GM04503 (cell line): ENCODE measurements at regions not wholly inside any gene's neighbourhood (a gene's known extent, or its start where the extent isn't known, plus 50 kb on each side); places are given as distances from the start of the nearest gene placed in this dataset.
"Not testable (repeated sequence)": the region's sequence is repeated elsewhere in the genome, so short reads cannot be mapped to it uniquely, and the experiment has no call there.

Experiments used
- DNase-seq: peaks from one replicate; pipeline ENCODE4 v3.0.0-alpha.2; 2012; ENCODE audit warnings: low read depth

GRCh38 chr21:39000496-39000895 lies 182.8 kb downstream of the PSMG1 start:
- no peak for DNase-seq

GRCh38 chr21:38999161-38999560 lies 184.1 kb downstream of the PSMG1 start:
- no peak for DNase-seq

GRCh38 chr21:38998281-38998680 lies 185.0 kb downstream of the PSMG1 start:
- DNase-seq = not testable (repeated sequence)

- DNase-seq = not testable (repeated sequence)
Measured at GRCh38 chr21:38997843-38998175, 185.4 kb downstream of the PSMG1 start.

DNA sequence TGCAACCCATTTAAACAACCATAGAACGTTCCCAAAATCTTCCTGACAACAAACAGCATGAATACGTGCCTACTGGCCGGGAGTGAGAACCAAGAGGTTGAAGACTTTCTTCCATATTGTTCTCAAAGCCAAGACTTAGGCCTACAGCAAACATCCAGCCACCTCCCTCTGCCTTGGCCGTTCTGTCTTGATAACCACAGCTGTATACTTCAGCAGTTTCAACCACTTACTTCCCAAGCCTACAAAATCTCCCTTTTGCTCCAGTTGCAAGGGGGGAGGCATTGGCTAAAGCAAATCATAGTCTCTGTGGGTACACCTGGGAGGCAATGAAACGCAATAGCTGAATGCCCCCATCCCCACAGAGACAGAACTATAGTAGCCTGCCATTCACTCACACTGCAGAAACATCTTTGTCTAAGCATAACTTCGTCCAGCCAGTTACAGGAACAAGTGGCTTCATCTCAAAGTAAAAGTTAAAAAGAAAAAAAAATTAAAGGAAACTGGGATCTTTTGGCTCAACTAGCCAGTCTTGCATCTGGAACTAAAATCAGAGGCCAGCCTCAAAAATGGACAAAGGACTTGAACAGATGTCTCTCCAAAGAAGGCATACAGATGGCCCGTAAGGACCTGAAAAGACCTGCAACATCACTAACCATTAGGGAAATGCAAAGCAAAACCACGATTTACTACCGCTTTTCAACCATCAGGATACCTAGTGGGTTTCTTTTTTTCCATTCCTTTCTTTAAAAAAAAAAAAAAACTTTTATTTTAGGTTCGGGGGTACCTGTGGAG lies 186.0 kb downstream of the PSMG1 start:
- no peak for DNase-seq

DNA sequence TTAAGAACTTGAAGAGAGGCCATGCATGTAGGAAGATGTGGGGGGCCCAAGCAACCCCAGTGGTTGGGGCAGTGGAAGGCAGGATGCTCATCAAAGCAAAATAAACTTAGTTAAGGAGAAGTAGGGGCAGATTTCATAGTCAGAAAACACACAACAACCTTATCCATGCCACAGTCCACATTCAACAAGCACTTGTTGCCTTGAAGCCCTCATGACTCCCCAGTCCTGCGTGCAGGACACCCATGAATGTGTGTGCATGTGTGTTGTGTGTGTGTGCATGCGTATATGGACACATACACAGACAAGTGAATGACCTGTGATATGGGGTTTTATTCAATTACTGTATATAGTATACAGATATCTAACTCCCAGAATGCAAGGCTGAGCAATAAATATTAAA lies 186.9 kb downstream of the PSMG1 start:
- no peak for DNase-seq

- no peak for DNase-seq
Measured at GRCh38 chr21:38995731-38996130, 187.5 kb downstream of the PSMG1 start.

DNA sequence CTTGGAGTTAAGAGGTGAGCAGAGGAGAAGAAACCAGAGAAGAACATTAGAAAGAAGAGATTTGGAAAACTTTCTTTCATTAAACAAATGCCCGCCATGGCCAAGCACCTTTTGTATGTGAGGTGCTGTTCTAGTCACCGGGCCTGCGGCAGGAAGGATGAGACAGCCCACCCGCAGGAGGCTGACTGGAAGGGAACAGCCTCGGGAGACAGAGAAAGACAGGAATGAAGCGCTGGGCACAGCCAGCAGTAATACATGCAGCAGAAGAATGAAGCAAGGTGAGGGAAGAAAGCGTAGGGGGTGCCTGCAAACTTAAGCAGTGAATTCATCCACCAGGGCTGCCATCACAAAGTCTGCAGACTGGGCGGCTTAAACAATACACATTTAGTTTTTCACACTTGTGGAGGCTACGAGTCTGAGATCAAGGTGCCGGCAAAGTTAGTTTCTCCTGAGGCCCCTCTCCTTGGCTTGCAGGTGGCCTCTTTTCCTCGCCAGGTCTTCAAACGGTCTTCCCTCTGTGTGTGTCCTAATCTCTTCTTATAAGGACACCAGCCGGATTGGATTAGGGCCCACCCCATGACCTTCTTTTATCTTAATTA lies 188.1 kb downstream of the PSMG1 start:
- DNase-seq = no peak

DNA sequence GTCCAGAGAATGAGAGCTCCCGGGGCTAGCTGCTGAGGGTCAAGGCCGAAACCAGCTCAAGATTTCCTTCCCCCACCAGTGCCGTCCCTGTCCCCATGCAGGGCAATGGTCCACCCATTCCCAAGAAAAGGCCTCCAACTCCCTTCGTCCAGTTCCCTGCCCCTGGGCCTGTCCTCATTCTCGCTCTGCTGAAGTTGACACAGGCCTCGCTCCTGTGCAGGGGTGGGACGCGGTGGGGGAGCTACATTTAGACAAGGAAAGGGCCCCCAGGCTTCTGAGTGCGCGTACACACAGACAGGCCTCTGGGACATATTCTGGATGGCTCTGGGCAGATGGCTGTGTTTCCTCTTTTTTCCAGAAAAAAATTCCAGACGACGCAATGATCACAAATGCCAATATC lies 188.3 kb downstream of the ETS2 start:
- no peak for DNase-seq

GRCh38 chr21:38993561-38993960 lies 187.8 kb downstream of the ETS2 start:
- peak; percentile 65 for DNase-seq

DNA sequence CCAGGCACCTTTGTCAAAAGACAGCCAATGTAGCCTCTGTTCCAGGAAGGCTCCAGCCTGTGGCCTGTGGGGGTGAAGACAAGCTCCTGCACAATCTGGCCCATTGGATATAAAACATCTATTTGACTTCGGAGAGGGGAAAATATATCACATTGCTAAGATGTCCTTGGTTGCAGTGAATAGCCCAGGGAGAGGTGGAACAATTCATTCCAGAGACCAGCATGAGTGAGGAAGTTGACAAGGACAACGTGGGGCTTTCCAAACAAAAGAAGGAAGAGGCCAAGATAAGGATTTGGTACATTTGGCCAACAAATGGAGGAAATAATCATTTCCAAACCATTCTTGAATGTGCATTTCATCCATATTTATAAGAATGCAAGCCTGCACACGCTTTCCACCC lies 187.0 kb downstream of the ETS2 start:
- no peak for DNase-seq

DNA sequence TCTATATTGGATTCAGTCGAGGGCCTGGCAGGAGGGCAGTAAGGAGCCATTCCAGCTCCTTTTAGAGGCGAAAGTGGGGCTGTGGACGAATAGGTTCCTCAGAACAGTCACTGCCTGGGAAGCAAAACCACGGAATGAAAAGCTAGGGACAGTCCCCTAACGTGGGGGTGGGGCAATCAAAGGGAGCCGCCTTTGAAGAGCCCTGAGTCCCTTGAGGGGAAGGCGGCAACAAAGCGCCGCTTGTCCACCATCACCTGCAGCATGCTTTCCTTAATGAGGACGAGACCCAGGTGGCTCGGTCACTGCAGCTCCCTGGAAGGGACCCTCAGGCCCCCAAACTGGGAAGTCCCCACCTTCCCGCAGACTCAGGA lies 184.7 kb downstream of the ETS2 start:
- no peak for DNase-seq

DNA sequence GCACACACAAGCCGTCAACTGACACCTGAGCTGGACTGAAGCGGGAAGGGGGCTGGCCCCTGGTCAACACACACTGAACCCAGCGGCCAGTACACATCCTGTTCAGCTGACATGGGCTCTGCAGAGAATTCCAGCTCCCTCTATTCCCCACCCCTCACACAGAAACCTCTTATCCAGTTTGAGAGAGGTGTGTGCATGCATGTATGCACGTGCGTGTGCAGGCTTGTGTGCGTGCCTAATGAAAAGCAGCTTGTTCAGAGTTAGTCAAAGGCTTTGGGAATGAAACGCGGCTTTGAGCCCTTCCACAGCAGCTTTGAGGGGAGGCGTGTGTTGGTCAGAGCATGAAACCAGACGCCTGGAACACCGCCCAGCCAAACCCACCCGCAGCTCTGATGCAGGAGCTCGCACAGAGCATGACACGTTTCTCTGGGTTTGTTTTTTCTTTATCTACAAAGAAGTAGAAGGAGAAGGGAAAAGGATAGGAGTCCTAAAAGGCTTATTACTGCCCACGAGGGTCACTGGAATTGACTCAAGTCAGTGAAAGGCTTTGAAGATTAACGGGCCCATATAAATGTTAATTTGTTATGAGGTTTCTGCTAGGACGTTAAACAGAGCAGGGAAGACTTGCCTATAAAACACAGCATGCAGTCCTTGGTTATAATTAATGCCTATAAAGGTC lies 184.2 kb downstream of the ETS2 start:
- DNase-seq = no peak

DNA sequence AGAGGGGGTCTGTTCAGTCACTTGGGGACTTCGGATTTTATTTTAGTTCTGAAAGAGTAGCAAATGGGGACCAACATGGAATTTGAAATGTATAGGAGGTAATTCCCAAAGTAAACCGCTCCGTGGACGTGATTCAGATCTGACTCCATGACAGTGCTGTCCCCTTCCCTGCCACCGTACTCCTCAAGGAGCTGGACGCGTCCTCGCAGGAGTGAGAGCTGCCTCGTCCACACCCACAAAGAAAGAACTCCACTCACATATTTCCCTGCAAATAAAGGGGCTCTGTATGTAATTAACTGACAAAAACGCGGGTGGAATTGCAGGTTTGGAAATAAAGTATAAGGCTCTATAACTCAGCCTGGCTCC lies 183.6 kb downstream of the ETS2 start:
- DNase-seq = no peak

DNA sequence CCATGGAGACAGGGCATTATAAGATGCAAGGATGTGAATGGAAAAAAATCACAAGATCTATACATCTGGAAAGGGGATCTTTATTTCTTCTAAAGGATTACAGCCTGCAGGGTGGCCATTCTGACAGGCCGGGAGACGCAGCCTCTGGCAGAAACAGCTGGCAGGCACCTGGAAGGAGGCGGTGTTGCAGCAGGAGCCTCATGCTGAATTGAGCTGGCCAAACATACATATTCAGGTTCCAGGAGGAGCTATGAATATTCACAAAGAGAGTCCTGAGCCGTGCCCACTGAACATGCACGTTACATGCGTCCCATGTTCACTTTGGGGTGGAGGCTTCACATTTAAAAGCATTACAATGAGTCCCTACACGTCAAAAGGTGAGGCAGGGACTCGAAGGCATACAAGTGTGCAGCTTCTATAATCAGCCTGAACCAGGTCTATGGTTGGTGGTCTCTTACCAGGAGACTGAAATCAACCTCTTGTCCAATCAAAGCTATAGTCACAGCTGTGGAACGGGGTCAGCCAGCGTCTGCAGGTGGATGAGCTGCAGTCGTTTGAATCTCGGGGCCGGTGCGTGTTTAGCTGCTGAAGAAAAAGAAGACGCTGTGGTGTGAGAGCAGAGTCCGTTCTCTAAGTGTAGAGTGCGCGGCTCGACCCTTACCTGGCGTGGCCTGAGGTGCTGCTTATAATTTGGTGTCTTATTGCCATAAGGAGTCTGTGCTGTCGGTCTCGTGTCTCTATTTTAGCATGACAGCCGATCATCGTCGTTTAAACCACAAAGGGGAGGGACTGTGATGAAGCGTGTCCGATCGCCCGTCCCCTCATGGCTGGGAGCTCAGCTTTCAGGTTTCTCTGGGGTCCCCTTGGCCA lies 183.0 kb downstream of the ETS2 start:
- DNase-seq = no peak

DNA sequence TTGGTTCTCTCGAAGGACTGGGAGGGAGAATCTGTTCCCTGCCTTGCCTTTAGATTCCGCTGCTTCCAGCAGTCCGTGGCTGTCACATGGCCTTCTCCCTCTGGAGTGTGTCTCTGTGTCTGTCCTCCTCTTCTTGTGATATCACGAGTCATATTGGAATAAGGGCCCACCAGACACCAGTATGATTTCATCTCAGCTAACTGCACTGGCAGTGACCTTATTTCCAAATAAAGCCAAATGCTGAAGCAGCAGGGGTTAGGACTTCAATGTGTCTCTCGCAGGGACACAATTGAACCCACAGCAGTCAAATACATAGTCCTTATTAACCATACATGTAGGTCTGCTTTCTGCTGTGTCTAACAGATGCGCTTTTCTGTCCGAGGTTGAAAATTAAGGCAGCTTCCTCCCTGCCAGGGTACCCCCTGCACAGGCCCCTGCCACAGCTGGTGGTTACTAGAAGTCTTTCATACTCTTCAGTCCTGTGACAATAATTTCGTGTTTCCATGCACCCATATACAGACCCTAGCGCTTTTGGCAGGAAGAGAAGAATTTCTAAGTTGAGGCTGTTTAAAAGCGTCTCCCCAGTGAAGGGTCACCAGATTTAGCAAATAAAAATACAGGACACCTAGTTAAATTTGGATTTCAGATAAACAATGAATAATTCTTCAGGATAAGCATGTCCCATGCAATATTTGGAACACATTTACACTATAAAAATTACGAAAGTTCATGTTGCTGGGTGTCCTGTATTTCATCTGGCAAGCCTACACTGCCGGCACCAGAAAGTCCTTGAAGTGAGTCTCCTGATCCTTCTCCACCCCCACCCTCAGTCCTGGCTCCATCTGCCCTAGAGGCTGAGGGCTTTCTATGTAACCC lies 182.1 kb downstream of the ETS2 start:
- DNase-seq = no peak

- no peak for DNase-seq
Measured at GRCh38 chr21:38986806-38987632, 181.3 kb downstream of the ETS2 start.

- no peak for DNase-seq
Measured at GRCh38 chr21:38986406-38986805, 180.7 kb downstream of the ETS2 start.

DNA sequence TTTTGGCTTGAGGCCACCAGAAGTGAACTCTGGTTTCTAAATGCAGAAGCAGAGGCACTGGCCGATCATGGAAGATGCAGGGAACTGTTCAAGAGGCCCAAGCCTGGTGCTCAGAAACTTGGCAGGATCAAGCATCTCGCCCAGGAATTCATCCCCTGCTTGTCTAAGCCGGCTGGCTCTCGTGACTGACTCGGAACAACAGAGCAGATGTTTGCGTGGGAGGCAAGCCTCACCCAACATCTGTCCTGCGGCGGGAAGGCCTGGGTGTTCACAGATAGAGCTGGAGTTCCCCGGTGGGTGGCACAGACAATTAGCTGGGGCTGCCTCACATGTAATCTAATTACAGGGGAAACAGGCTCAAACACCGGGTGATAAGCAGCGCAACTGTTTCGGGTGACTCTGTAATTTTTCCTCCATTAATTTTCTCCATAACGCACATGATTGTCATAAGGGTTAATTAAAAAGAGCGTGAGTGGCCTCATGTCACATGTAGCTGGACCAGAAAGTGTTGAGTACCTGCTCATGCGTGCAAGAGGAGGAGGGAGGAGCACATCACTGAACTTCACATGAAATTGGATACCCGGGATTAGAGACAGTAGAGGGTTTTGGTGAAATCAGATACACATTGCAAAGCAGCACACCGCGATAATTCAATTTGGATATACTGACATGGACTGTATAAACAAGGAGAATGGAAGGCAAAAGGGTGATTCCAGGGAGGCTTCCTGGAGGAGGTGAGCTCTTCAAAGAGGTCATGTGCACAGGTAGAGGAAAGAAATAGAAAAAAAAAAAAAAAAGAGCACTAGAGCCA lies 180.0 kb downstream of the ETS2 start:
- peak; percentile 85 for DNase-seq
